HG03135 (cell line): ENCODE measurements at regions not wholly inside any gene's neighbourhood (a gene's known extent, or its start where the extent isn't known, plus 50 kb on each side); places are given as distances from the start of the nearest gene placed in this dataset.

Experiments
- ATAC-seq: cut with Tn5 transposase; IDR thresholded peaks from one replicate; pipeline ENCODE4 v1.9.1; 2021; ENCODE audit warnings: mild to moderate bottlenecking, moderate library complexity; ENCODE audit not compliant: unreplicated experiment

DNA sequence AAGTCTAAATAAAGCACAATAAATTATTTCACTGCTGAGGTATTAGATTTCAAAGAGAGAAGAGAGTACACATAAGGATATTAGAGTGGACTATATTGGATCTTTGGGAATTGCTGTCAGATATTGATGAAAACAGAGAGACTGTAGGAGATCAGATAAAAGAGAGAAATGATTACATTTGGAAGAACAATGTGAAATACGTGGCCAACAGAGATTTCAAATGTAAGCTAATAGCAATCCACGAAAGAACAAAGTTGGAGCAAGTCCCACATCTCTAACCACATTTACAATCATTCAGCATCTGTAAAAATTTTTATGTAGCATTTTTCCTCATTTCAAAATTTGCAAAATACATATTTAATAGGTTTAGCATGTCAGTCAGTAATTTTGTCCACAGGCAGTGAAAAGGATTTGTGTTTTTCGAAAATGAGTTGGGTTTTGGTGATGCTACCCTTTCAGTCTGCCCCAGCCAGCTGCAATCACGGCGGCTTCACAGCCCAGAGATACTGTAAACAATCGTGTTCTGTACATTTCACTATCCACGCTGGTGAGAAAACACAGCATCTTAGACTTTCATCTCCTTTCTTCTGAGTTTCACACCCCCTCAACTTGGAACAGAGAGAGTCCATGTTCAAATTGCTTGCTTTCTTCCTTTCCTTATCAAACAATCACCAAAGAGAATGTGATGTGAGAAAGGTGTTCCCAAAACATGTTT is 209.1 kb upstream of the LYPLAL1 start:
- ATAC-seq = no peak

DNA sequence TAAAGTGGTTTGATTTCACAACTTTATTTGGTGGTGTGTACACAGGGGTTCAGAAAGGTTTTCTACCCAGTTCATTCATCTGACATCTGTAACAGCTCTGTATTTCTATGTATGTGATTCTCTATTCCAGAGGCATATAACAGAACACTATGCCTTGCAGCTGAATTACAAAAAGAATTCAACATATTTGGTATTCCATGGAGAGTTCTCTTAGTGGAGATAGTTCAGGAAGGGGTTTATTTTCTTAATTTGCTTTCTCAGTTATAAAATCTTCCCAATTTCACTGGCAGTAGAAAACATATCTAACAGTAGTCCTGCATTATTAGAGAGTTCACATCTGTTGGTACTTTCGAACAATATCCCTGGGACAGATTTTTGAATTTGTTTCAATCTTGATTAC is 207.9 kb upstream of the LYPLAL1 start:
- no peak for ATAC-seq

DNA sequence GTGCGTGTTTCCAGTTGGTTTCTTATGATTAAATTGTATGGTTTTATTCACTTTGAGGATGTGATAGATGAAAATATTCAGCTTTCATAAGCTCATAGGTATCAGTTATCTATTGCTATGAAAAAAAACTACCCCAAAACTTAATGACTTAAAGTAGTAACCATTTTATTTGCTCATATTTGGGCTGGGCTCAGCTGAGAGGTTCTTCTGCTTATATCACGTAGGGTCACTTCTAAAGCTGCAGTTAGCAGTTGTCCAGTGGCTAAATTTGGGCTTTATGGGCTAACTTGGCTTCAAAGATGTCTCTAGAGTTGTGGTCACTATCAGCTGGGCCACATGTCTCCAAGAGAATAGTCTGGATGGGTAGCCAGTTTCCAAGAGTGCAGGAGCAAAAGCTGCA is 206.4 kb upstream of the LYPLAL1 start:
- no peak for ATAC-seq

DNA sequence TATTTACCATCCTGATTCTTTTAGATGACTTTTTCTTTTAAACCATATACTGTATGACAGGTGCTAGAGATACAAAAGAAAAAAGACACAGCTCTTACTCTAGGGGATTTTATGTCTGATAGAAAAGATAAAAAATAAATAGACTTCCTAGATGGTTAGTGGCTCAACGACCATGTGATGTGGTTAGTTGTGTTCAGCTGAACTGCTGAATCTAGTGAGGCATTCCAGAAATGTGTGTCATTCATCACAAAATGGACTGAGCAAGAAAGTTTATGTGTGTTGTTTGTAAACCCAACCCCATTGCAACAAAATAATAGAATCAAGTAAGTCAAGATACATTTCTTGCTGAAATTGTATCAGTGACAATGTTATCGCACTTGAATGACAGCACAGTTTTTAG is 205.8 kb upstream of the LYPLAL1 start:
- ATAC-seq = no peak

DNA sequence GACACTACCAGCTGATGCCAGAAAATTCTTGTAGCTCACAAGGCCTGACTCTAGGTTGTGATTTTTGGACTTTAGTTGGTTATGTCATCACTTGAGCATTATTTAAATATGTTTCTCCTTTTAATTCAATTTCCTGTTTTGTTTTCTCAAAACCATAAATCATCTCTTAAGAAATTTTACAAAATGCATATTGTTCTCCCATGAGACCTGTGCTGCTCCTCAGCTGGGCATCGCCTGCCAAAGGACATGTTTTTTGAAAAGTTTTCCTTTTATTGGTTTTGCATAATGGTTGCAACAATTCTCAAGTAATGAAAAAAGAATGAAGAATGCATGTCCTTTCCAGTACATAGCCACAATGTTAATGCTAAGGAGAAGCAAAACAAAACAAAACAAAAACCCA is 204.7 kb upstream of the LYPLAL1 start:
- ATAC-seq = no peak

DNA sequence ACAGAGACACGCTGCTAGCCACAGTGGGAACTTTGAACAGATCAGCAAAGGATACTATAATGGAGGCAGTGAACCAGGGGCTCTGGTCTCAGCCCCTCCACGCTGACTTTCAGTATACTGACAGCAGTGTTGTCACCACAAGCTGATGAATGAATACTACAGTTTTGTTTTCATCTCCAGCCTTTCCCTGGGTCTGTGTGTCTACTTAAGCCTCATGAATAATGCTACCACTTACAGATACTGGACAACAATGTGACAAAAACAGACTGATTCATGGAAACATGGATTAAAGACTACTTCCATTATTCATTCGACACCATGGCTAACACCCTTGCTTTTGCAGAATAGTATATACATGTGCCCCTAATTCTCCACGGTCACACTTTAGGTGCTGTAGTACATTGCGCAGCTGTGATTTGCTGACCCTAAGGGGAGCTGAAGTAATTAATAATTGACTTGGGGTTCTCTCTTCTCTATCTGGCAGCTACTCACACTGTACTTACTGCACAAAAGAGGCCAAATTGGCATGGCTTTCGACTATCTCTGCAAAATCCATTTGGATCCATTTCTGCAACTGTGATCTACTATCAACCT is 203.2 kb upstream of the LYPLAL1 start:
- ATAC-seq = no peak

DNA sequence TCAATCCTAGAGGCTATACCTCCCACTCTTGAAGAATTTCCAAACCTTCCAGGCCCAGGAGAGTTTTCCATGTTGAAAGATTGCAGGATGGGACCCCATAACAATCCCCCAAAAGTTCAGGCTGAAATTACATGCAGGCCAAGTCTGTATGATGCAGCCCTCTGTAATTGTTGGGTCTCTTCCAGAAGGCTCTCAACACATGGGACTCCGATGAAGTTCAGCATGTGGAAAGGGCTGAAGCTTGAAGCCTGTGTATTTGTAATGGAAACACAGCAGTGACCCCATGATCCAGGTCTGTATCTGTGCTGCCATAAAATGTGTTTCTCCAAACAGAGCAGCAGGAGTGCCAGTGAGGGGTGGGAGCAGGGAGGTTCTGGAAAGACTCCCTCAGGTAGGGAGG is 202.5 kb upstream of the LYPLAL1 start:
- no peak for ATAC-seq

DNA sequence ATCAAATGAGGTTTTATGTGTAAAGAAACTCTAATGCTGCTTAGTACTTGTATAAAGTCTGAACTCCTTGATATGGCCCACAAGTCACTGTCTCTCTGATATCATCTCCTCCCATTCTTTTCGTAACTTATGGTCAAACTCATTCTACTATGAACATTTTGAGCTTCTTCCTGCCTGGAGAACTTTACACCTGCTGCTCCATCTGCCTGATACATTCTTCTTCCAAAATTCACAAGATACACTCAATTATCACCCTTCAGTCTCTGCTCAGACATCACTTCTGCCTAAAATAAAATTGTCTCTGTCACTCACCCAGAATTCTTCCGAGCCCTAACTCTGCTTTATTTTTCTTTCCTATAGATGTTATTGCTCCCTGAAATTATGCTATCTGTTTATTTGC is 192.8 kb upstream of the LYPLAL1 start:
- ATAC-seq = no peak

DNA sequence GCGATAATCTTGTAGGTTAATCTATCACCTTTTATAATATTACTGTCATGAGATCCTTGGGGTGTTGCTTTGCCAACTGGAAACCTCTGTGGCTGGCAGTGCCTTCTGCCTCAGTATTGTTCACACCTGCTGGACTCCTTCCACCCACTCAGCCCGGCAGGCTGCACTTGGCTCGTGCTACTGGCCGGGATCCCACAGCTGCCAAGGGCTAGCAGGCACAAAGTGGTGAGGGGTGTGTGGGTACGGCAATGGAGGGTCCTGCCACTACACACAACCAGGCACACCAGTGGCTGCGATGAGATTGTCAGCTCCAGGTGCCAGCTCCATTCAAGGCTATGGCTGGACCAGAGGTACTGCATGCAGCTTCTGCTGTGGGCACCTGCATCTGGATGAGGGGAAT is 191.2 kb upstream of the LYPLAL1 start:
- ATAC-seq = no peak

DNA sequence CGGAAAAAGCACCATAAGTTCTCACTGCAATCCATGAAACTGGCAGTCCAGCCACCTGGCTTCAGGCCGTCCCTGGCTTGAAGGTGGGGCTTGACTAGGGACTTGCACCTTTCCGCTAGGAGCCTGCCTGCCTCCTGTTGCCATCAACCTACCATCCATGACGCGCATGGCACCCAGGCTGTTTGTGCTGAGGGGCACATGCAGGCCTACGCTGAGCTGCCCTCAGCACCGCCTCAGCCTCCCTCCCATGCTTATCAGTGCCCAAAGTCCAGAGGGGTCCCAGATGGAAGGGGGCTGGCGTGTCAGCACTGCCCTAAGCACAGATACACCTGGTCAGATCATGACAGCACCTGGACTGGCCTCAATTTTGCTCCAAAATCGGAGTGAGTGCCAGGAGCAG is 190.2 kb upstream of the LYPLAL1 start:
- no peak for ATAC-seq

DNA sequence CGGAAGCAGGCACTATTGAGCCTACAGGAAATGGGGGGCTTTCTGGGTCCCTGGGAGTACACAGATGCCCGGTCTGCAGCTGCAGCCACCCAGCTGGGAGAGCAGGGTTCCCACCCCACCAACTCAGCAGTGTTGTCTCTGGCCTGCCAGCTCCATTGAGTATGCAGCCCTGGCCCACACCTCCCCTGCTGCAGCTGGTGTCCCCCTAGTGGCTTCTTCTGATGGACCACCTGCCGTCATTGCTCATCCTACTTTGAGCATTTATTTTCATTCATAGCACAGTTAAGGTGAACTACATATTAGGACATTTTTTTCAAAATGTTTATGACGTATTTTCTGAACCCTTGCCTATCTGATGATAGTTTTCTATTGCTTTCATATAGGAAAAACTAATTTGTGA is 189.8 kb upstream of the LYPLAL1 start:
- no peak for ATAC-seq

DNA sequence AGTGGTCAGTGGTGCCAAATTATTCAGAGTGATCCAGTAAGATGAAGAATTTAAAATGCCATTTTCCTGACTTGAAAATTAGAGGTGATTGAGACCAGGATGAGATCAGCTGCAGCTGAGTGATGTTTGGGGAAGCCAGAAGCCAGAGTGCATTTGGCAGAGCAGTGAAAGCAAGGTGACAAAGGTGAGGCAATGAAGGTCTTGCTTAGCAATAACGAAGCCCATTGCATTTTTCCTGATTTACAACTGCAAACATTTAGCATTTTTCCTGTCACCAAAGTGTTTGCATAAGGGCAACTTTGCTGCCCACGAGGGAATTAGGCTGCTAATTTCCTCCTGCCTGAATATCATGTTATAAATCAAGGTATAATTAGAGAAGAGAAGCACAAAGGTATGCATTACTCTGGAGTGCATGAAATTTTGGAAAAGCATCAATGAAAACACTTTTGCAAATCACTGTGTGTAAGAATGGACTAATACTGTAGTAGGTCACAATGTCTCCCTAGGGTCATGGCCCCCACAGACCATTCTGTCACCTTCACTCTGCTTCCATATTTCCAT is 188.2 kb upstream of the LYPLAL1 start:
- ATAC-seq = no peak

DNA sequence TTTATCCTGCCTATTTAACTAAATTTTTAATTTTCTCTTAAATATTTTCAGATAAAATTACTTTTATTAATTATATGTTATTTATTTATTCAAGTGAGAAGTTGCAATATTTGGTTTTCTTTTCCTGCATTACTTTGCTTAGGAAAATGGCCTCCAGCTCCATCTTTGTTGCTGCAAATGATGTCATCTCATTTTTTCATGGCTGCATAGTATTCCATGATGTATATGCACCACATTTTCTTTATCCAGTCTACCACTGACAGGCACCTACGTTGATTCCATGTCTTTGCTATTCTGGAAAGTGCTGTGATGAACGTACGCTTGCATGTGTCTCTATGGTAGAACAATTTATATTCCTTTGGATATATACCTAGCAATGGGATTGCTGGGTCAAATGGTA is 186.9 kb upstream of the LYPLAL1 start:
- no peak for ATAC-seq

DNA sequence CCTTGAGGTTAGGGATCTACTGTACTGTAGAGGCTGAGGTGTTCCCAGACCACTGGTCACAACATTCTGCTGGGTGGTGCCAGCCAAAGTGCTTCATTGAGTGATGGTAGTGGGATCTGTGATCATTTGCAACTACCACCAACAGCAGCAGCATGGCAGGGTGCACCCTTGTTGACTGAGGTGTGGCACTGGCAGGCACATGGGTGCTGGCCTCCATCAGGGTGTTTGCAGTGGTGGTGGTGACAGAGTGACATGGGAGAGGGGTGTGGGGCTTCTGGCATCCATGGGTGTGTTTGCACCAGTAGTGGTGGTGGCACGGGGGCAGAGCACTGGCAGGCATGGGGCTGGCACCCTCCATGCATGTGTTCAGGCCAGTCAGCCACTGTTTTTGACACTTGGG is 183.7 kb upstream of the LYPLAL1 start:
- no peak for ATAC-seq

DNA sequence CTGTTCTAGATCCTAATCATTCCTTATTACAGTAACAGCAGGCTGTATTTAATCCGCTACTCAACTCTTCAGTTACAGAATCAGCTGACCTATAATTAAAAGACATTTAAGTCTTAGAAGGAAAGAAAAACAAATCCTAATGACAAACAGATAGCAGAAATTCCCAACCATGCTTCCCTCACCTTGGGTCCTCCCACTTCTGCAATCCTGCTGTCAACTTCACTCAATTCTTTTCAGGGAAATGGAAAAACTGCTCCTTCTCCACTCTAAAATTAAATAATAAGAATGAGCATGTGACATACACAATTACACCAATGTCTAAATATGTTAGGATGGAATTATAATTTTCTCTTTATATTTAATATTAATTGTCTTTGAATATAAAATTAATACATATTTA is 182.6 kb upstream of the LYPLAL1 start:
- no peak for ATAC-seq

DNA sequence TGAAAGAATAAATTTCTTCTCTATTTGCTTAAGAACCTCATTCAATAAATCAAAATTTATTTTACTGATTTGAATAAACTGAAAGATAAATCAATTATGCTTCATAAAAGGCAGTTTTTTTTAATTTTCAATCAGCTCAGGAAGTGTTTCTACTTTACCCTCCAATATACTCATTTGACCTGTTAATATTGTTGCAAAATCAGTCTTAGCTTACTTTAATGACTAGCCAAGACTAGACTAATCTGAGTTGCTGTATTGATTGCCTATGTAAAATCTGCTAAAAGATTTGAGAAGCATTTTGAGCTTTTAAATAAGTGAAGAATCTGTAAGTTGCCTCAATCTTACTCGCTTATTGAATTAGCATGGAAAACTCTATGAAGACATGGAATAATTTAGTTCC is 179.1 kb upstream of the LYPLAL1 start:
- no peak for ATAC-seq

DNA sequence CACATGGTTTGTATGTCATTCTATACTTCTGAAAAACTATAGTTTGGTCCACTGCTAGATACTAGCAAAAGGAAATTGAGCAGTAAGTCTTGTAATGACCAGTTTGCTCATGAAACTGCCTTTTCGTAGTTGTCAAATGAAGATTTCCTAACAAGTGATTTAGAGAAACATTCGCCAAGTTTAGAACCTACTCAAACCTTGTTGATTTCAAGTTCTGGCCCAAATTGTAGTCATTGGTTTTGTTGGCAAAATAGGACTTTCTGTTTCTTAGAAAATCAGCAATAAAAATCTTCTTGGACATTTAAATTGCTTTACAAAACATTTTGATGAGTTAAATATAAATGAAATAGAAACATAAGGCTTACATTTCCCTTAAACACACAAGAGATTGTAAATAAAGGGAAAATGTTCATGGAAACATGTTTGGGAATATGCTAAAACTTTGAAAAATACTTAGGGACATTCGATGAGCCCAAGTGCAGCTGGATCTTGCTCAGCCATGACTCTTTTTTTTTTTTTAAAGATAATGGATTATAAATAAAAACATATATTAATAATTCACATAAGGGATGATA is 178.5 kb upstream of the LYPLAL1 start:
- ATAC-seq = no peak

DNA sequence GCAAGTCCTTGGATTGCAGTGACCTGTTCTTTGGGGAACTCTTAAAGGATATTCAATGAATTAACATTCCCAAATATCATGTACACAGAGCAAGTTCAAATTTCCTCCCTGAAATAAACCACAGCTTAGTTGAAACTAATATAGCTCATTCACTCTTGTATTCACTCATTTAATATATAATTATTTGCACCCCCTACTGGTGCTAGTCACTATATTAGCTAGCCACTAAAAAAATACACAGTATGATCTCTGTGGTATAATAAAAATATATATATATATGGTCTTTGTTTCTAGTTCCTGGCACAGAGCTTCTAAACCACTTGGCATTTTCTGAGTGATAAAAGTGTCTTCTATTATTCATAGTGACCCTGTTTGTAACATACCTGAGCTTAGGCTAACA is 177.3 kb upstream of the LYPLAL1 start:
- no peak for ATAC-seq

DNA sequence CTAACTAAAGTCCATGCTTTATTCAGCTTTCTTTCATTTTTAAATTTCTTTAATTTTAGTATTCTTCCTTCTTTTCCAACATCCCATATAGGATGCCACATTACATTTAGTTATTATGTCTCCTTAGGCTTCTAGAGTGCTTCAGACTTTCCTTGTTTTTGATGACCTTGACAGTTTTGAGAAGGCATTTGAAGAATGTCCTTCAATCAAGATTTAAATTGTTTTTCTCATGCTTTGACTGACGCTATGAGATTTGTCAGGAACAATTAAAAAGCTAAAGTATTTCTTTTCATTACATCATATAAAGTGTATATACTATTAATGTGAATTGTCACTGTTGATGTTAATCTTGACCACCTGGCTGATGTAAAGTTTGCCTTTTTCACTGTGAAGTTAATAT is 173.7 kb upstream of the LYPLAL1 start:
- no peak for ATAC-seq

DNA sequence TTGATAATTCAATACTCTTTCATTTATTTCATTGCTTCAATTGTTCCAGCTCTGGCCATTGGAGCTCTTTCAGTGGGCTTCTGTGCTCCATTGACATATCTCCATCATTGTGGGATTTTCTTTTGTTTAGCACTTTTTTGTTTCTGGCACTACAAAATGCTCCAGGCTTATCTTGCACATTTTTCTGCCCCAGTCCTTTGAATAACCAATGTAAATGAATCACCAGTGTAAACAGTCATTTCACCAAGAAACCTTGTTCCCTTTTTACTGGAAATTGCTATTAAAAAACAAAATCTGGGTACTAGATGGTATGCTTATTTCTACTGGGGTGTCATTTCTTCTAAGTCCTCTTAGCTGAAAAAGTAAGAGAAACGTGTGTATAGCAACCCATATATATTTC is 173.0 kb upstream of the LYPLAL1 start:
- no peak for ATAC-seq

DNA sequence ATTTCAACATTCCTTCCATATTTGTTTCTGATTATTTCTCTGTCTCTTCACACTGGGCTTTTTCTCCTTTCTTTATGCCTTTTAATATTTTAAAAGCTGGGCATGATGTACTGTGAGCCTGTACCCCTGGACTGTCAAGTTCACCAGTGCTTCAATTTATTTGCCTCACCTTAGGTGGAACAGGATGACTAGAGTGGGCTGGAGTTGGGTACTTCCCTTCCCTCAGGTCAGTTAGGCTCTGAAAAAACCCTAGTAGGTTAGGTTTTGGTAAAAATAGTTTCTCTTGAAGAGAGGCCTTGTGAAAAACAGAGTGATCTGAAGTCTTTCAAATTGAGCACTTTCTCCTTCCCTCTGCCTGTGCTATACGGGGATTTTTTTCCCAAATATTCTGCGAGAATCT is 163.0 kb upstream of the LYPLAL1 start:
- ATAC-seq = no peak

DNA sequence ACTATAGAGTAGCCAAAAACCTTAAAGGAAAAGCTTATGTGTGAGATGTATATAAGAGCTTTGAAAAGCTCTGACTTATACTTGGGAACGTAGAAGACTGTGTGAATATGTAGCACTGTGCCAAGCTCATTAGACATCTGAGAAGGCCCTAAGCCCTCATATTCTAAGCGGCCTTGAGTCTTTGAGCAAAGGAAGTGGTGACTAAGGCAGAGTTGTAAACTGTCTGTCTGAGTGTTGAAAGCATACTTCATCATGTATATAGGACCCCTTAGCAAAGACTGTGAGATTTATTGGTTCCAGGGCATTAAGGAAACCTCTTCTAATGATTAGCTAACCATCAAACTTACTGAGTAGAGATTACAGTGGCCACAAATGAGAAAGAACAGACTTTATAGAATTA is 153.3 kb upstream of the LYPLAL1 start:
- no peak for ATAC-seq
